ENCODE measurements at regions not wholly inside any gene's neighbourhood (a gene's known extent, or its start where the extent isn't known, plus 50 kb on each side); places are given as distances from the start of the nearest gene placed in this dataset.

- TF ChIP-seq CTCF (conservative IDR thresholded peaks at IDR 0.05; ENCODE audit: low read length) (no peak), EZH2phosphoT487 (IDR thresholded peaks at IDR 0.05; ENCODE audit: borderline replicate concordance) (no peak)
These were observed 327.9 kb upstream of the CTNNB1 start for GRCh38 chr3:40871394-40871793.

All from Loucy (cell line).